ENCODE measurements at regions not wholly inside any gene's neighbourhood (a gene's known extent, or its start where the extent isn't known, plus 50 kb on each side); places are given as distances from the start of the nearest gene placed in this dataset.
"Not testable (repeated sequence)": the region's sequence is repeated elsewhere in the genome, so short reads cannot be mapped to it uniquely, and the experiment has no call there.

DNA sequence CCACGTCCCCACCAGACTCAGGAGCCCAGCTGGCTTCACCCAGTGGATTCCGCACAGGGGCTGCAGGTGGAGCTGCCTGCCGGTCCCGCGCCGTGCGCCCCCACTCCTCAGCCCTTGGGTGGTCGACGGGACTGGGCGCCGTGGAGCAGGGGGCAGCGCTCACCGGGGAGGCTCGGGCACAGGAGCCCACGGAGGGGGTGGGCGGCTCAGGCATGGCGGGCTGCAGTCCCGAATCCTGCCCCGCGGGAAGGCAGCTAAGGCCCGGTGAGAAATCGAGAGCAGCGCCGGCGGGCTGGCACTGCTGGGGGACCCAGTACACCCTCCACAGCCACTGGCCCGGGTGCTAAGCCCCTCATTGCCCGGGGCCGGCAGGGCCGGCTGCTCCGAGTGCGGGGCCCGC is 855.0 kb upstream of the SLC35B3 start:
- H3K27ac Mint-ChIP-seq, H3K4me3 Mint-ChIP-seq, H3K27me3 Mint-ChIP-seq: not testable (repeated sequence)

DNA sequence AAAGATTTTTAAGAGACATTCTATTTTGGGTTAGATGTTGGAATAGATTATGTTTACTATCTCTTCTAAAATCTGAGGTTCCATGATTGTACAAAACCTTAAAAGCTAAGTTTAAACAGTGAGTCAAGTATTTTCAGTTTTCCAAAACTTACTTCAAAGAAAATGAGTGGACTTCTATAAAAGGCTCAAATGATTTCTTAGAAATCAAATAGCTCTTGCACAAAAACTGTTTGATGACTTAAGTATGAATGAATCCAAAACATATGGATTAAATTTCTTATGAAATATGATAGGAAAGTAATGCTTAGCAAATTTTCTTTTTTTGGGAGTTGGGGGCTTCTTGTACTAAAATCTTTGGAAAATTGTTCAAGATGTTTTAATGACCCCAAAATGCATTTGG is 837.3 kb upstream of the SLC35B3 start:
- Mint-ChIP-seq H3K4me1 (ENCODE audit: low read depth) (no peaks in the 10 kb centered on the region), H3K9me3 (ENCODE audit: low read depth) (peaks cover 3% of the 10 kb centered on the region), H3K4me3 (no peak overlapping the region), H3K36me3 (no peaks in the 10 kb centered on the region), H3K27me3 (no peaks in the 10 kb centered on the region), H3K27ac (no peak overlapping the region)

More for the DNA sequence above, 855.0 kb upstream of the SLC35B3 start:
- H3K4me1 Mint-ChIP-seq (ENCODE audit: low read depth); H3K36me3 Mint-ChIP-seq; H3K9me3 Mint-ChIP-seq (ENCODE audit: low read depth): not testable (repeated sequence)

- peaks cover 5% of the 10 kb centered on the region for H3K9me3 Mint-ChIP-seq (ENCODE audit: low read depth)
- H3K36me3 Mint-ChIP-seq, result no peaks in the 10 kb centered on the region
- no peak overlapping the region for H3K4me3 Mint-ChIP-seq
- H3K4me1 Mint-ChIP-seq (ENCODE audit: low read depth), result no peaks in the 10 kb centered on the region
- no peak overlapping the region for H3K27ac Mint-ChIP-seq
- H3K27me3 Mint-ChIP-seq, result no peaks in the 10 kb centered on the region
These were observed 831.4 kb upstream of the SLC35B3 start for GRCh38 chr6:9266741-9267140.

- peaks cover 9% of the 10 kb centered on the region for H3K9me3 Mint-ChIP-seq (ENCODE audit: low read depth)
- no peaks in the 10 kb centered on the region for H3K4me1 Mint-ChIP-seq (ENCODE audit: low read depth)
- H3K36me3 Mint-ChIP-seq, result no peaks in the 10 kb centered on the region
- no peak overlapping the region for H3K4me3 Mint-ChIP-seq
- H3K27ac Mint-ChIP-seq, result no peak overlapping the region
- H3K27me3 Mint-ChIP-seq, result no peaks in the 10 kb centered on the region
These were observed 821.9 kb upstream of the SLC35B3 start for GRCh38 chr6:9257215-9257614.

DNA sequence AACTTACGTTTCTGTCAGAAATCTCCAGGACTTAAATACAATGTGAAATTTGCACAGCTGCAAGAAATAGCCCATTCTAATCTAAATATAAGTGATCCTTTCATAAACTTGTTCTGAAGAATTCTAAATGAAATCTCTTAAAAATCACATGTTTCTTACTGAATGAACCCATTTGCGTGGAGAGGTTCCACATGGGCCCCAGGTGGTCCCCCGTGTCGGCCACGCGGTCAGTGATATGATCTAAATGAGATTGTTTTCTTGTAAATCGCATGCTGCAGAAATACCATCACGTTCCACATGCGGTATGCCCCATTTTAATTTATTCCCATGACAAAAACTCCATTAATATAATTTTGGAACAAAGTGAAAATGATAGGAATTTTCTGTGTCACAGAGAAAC is 818.9 kb upstream of the SLC35B3 start:
- Mint-ChIP-seq H3K4me3 (no peak overlapping the region), H3K9me3 (ENCODE audit: low read depth) (no peaks in the 10 kb centered on the region), H3K27ac (no peak overlapping the region), H3K27me3 (no peaks in the 10 kb centered on the region), H3K36me3 (no peaks in the 10 kb centered on the region), H3K4me1 (ENCODE audit: low read depth) (no peaks in the 10 kb centered on the region)

- Mint-ChIP-seq H3K36me3 (no peaks in the 10 kb centered on the region), H3K9me3 (ENCODE audit: low read depth) (no peaks in the 10 kb centered on the region), H3K27me3 (no peaks in the 10 kb centered on the region), H3K27ac (no peak overlapping the region), H3K4me1 (ENCODE audit: low read depth) (no peaks in the 10 kb centered on the region), H3K4me3 (no peak overlapping the region)
These were observed 817.5 kb upstream of the SLC35B3 start for GRCh38 chr6:9252799-9253198.

- Mint-ChIP-seq H3K27me3 (no peaks in the 10 kb centered on the region), H3K27ac (no peak overlapping the region), H3K36me3 (no peaks in the 10 kb centered on the region)
These were observed 815.5 kb upstream of the SLC35B3 start for GRCh38 chr6:9250852-9251251.

GRCh38 chr6:9248133-9248532 is 812.8 kb upstream of the SLC35B3 start:
- Mint-ChIP-seq H3K4me3 (no peak overlapping the region), H3K36me3 (no peaks in the 10 kb centered on the region), H3K4me1 (ENCODE audit: low read depth) (no peaks in the 10 kb centered on the region), H3K27ac (no peak overlapping the region), H3K9me3 (ENCODE audit: low read depth) (no peaks in the 10 kb centered on the region), H3K27me3 (no peaks in the 10 kb centered on the region)

More at GRCh38 chr6:9250852-9251251, 815.5 kb upstream of the SLC35B3 start:
- Mint-ChIP-seq H3K4me1 (ENCODE audit: low read depth) (no peaks in the 10 kb centered on the region), H3K9me3 (ENCODE audit: low read depth) (no peaks in the 10 kb centered on the region), H3K4me3 (no peak overlapping the region)

GRCh38 chr6:9240861-9241260 is 805.5 kb upstream of the SLC35B3 start:
- Mint-ChIP-seq H3K36me3 (no peaks in the 10 kb centered on the region), H3K27me3 (no peaks in the 10 kb centered on the region), H3K4me1 (ENCODE audit: low read depth) (no peaks in the 10 kb centered on the region), H3K27ac (no peak overlapping the region), H3K4me3 (no peak overlapping the region), H3K9me3 (ENCODE audit: low read depth) (peaks cover 3% of the 10 kb centered on the region)

DNA sequence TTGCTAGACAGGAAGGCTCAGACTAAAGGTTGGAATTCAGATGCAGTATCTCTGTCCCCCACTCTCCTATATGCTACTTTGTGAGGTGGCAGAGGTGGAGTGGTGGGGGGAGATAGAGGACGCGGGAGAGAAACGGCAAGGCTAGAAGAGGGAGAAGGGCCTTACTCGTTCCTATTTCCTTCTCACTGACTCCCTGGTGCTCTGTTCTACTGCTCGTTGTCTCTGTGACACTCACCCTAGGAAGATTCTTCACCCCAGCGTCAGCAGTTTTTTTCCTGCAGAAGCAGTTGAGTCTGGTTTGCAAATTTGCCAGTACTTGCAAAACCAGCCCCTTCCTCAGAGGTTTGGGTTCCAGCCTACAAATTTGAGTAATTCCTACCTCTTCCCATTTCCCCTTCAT is 801.1 kb upstream of the SLC35B3 start:
- H3K9me3 Mint-ChIP-seq (ENCODE audit: low read depth), result peaks cover 7% of the 10 kb centered on the region
- no peaks in the 10 kb centered on the region for H3K27me3 Mint-ChIP-seq
- no peak overlapping the region for H3K4me3 Mint-ChIP-seq
- H3K4me1 Mint-ChIP-seq (ENCODE audit: low read depth), result no peaks in the 10 kb centered on the region
- H3K36me3 Mint-ChIP-seq, result no peaks in the 10 kb centered on the region
- no peak overlapping the region for H3K27ac Mint-ChIP-seq

GRCh38 chr6:9233686-9234085 is 798.3 kb upstream of the SLC35B3 start:
- Mint-ChIP-seq H3K36me3 (no peaks in the 10 kb centered on the region), H3K9me3 (ENCODE audit: low read depth) (peaks cover 7% of the 10 kb centered on the region), H3K27me3 (no peaks in the 10 kb centered on the region), H3K4me1 (ENCODE audit: low read depth) (no peaks in the 10 kb centered on the region), H3K4me3 (no peak overlapping the region), H3K27ac (no peak overlapping the region)

GRCh38 chr6:9233226-9233625 is 797.9 kb upstream of the SLC35B3 start:
- no peak overlapping the region for H3K4me3 Mint-ChIP-seq
- H3K9me3 Mint-ChIP-seq (ENCODE audit: low read depth), result peaks cover 7% of the 10 kb centered on the region
- no peak overlapping the region for H3K27ac Mint-ChIP-seq
- no peaks in the 10 kb centered on the region for H3K4me1 Mint-ChIP-seq (ENCODE audit: low read depth)
- no peaks in the 10 kb centered on the region for H3K27me3 Mint-ChIP-seq
- no peaks in the 10 kb centered on the region for H3K36me3 Mint-ChIP-seq

DNA sequence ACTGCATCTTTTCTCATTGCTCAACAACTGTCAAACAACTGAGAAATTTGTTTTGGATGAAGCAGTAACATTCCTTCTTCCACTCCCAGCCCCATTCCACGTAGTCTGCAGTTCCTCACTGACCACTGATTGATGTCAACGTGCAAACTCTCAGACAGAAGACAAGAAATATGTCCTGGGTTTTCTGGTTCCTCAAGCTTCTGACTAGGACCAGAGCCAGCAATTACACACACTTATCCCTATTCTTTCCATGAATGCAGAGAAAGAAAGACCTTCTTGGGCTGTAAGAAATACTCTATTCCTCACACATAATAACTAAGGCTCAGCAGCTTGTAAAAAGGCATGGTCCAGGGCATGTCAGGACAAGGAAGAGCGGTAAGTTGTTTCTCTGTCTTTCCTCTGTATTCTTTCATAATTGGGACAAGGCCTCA is 790.1 kb upstream of the SLC35B3 start:
- no peak overlapping the region for H3K4me3 Mint-ChIP-seq
- H3K36me3 Mint-ChIP-seq, result no peaks in the 10 kb centered on the region
- no peak overlapping the region for H3K27ac Mint-ChIP-seq
- no peaks in the 10 kb centered on the region for H3K4me1 Mint-ChIP-seq (ENCODE audit: low read depth)
- H3K27me3 Mint-ChIP-seq, result no peaks in the 10 kb centered on the region
- peaks cover 12% of the 10 kb centered on the region for H3K9me3 Mint-ChIP-seq (ENCODE audit: low read depth)

- H3K9me3 Mint-ChIP-seq (ENCODE audit: low read depth), result peaks cover 12% of the 10 kb centered on the region
- no peak overlapping the region for H3K4me3 Mint-ChIP-seq
- H3K27ac Mint-ChIP-seq, result no peak overlapping the region
- no peaks in the 10 kb centered on the region for H3K36me3 Mint-ChIP-seq
- no peaks in the 10 kb centered on the region for H3K4me1 Mint-ChIP-seq (ENCODE audit: low read depth)
- no peaks in the 10 kb centered on the region for H3K27me3 Mint-ChIP-seq
These were observed 789.2 kb upstream of the SLC35B3 start for GRCh38 chr6:9224539-9224938.

GRCh38 chr6:9213717-9214116 is 778.4 kb upstream of the SLC35B3 start:
- not testable (repeated sequence) for H3K36me3 Mint-ChIP-seq; H3K9me3 Mint-ChIP-seq (ENCODE audit: low read depth); H3K27me3 Mint-ChIP-seq; H3K4me3 Mint-ChIP-seq; H3K27ac Mint-ChIP-seq; H3K4me1 Mint-ChIP-seq (ENCODE audit: low read depth)

- no peak overlapping the region for H3K4me3 Mint-ChIP-seq
- H3K4me1 Mint-ChIP-seq (ENCODE audit: low read depth), result no peaks in the 10 kb centered on the region
- no peak overlapping the region for H3K27ac Mint-ChIP-seq
- H3K9me3 Mint-ChIP-seq (ENCODE audit: low read depth), result peaks cover 10% of the 10 kb centered on the region
- no peaks in the 10 kb centered on the region for H3K27me3 Mint-ChIP-seq
- no peaks in the 10 kb centered on the region for H3K36me3 Mint-ChIP-seq
These were observed 773.6 kb upstream of the SLC35B3 start for GRCh38 chr6:9208966-9209365.

DNA sequence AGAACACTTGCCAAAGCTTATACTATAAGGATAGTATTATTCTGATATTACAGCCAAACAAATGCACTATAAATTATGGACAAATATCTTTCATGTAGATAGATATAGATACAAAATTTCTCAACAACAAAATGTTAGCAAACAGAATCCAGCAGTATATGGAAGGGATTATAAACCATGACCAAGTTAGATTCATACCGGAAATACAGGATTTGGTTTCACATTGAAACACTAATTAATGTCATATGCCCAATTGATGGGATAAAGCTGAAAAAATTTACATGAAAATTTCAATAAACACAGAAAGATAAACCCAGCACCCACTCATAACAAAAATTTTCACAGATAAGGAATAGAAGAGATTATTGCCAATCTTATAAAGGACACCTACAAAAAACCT is 770.3 kb upstream of the SLC35B3 start:
- Mint-ChIP-seq H3K27me3 (no peaks in the 10 kb centered on the region), H3K4me1 (ENCODE audit: low read depth) (no peaks in the 10 kb centered on the region), H3K27ac (no peak overlapping the region), H3K9me3 (ENCODE audit: low read depth) (peaks cover 10% of the 10 kb centered on the region), H3K4me3 (no peak overlapping the region), H3K36me3 (no peaks in the 10 kb centered on the region)

Data from activated naive CD8-positive, alpha-beta T cell (primary cell).